SU-DHL-6 (cell line): ENCODE measurements at regions not wholly inside any gene's neighbourhood (a gene's known extent, or its start where the extent isn't known, plus 50 kb on each side); places are given as distances from the start of the nearest gene placed in this dataset.
"Not testable (repeated sequence)": the region's sequence is repeated elsewhere in the genome, so short reads cannot be mapped to it uniquely, and the experiment has no call there.

Experiments
- H2AFZ ChIP-seq: fragments of 200-600 bp; sonication (generic); 2 replicates; pipeline ENCODE4 v1.6.1; 2014; ENCODE audit warnings: low read depth, mild to moderate bottlenecking, moderate library complexity, mixed read lengths, antibody characterized with exemption, low read length; ENCODE audit not compliant: severe bottlenecking
- H3F3A ChIP-seq: fragments of 200-600 bp; shearing (Covaris generic); 2 replicates; pipeline ENCODE4 v1.6.0; 2016; ENCODE audit warnings: antibody characterized with exemption, mild to moderate bottlenecking; ENCODE audit not compliant: insufficient read depth
- H3K27ac ChIP-seq: fragments of 200-600 bp; sonication (generic); 2 replicates; pipeline ENCODE4 v1.5.1; 2016; ENCODE audit warnings: low read depth, mild to moderate bottlenecking, low read length, moderate library complexity, mixed read lengths
- H3K27me3 ChIP-seq: fragments of 200-600 bp; sonication (generic), shearing (Covaris generic); 2 replicates; pipeline ENCODE4 v1.6.0; 2014; ENCODE audit warnings: mild to moderate bottlenecking, low read length
- H3K36me3 ChIP-seq: fragments of 200-600 bp; sonication (generic); 2 replicates; pipeline ENCODE4 v1.6.1; 2014; ENCODE audit warnings: mild to moderate bottlenecking, low read length, mixed read lengths
- H3K4me2 ChIP-seq: fragments of 300-600, 200-600 bp; shearing (Covaris generic), sonication (generic); 2 replicates; pipeline ENCODE4 v1.6.0; 2014; ENCODE audit warnings: low read length, low read depth, mild to moderate bottlenecking; ENCODE audit not compliant: poor library complexity, severe bottlenecking
- H3K4me3 ChIP-seq: fragments of 200-600 bp; sonication (generic); 2 replicates; pipeline ENCODE4 v1.5.1; 2014; ENCODE audit warnings: antibody characterized with exemption, low read length, mild to moderate bottlenecking, mixed read lengths; ENCODE audit not compliant: insufficient read depth, poor library complexity, severe bottlenecking
- H3K79me2 ChIP-seq: fragments of 200-600 bp; sonication (generic); 2 replicates; pipeline ENCODE4 v1.6.1; 2014; ENCODE audit warnings: mild to moderate bottlenecking, low read length, moderate library complexity; ENCODE audit not compliant: insufficient read depth
- H3K9ac ChIP-seq: fragments of 200-600 bp; sonication (generic); 2 replicates; pipeline ENCODE4 v1.7.0; 2014; ENCODE audit warnings: mild to moderate bottlenecking, low read length
- H3K9me2 ChIP-seq: fragments of 200-600 bp; sonication (generic); replicated peaks from 2 replicates; pipeline ENCODE4 v1.6.1; 2014; ENCODE audit warnings: low read length; ENCODE audit not compliant: insufficient read depth
- H3K9me3 ChIP-seq: fragments of 200-600 bp; sonication (generic); 2 replicates; pipeline ENCODE4 v1.6.1; 2014; ENCODE audit warnings: low read length, mixed read lengths; ENCODE audit not compliant: insufficient read depth
- H4K20me1 ChIP-seq: fragments of 200-600 bp; sonication (generic); 2 replicates; pipeline ENCODE4 v1.6.1; 2014; ENCODE audit warnings: low read depth, mild to moderate bottlenecking, antibody characterized with exemption, low read length, moderate library complexity, mixed read lengths
- EZH2phosphoT487 ChIP-seq: fragments of 200-600 bp; sonication (generic), shearing (Covaris generic); conservative IDR thresholded peaks from 2 replicates; pipeline ENCODE4 v1.6.1; 2018; ENCODE audit warnings: mild to moderate bottlenecking, antibody characterized with exemption, low read length, moderate library complexity, mixed read lengths
- TF ChIP-seq, protein P1 (sequence below): fragments of 200-600 bp; sonication (generic); IDR thresholded peaks from one replicate; pipeline ENCODE4 v1.5.1; 2017; ENCODE audit warnings: antibody characterized with exemption, mild to moderate bottlenecking, low read length, moderate library complexity; ENCODE audit not compliant: insufficient read depth, poor library complexity, severe bottlenecking

DNA sequence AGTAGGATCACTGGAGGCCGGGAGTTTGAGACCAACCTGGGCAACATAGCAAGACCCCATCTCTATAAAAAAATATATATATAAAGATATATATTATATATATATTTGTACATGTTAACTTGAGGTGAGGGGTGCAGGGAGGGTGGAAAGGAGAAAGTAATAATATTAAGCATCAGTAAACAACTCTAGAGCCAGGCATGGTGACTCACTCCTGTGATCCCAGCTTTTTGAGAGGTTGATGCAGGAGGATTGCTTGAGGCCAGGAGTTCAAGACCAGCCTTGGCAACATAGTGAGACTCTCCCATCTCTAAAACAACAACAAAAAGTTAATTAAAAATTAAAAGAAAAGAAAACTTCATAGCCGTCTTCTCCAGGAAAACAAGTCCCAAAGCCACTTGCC is 61.7 kb upstream of the SMURF2 start:
- Histone ChIP-seq H3K27ac (no peak overlapping the region), H2AFZ (no peak overlapping the region), H3K27me3 (no peaks in the 10 kb centered on the region), H3K4me2 (no peak overlapping the region), H3F3A (no peaks in the 10 kb centered on the region), H3K4me3 (no peak overlapping the region), H3K9me3 (no peaks in the 10 kb centered on the region), H3K9ac (no peak overlapping the region), H4K20me1 (no peaks in the 10 kb centered on the region), H3K36me3 (no peaks in the 10 kb centered on the region), H3K9me2 (no peaks in the 10 kb centered on the region), H3K79me2 (no peaks in the 10 kb centered on the region)
- no peak for TF ChIP-seq EZH2phosphoT487
- TF ChIP-seq, protein P1, sequence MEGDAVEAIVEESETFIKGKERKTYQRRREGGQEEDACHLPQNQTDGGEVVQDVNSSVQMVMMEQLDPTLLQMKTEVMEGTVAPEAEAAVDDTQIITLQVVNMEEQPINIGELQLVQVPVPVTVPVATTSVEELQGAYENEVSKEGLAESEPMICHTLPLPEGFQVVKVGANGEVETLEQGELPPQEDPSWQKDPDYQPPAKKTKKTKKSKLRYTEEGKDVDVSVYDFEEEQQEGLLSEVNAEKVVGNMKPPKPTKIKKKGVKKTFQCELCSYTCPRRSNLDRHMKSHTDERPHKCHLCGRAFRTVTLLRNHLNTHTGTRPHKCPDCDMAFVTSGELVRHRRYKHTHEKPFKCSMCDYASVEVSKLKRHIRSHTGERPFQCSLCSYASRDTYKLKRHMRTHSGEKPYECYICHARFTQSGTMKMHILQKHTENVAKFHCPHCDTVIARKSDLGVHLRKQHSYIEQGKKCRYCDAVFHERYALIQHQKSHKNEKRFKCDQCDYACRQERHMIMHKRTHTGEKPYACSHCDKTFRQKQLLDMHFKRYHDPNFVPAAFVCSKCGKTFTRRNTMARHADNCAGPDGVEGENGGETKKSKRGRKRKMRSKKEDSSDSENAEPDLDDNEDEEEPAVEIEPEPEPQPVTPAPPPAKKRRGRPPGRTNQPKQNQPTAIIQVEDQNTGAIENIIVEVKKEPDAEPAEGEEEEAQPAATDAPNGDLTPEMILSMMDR: no peak

DNA sequence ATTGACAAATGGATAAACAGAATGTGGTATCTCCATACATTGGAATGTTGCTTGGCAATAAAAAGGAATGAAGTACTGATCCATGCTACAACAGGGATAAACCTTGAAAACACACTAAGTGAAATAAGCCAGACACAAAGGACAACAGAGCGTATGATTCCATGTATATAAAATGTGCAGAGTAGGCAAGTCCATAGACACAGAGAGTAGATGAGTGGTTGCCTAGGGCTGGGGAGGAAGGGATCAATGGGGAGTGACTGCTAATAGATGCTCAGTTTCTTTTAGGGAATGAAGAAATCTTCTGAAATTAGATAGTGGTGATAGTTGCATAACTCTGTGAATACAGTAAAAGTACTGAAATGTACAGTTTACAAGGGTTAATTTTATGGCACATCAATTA is 59.4 kb upstream of the SMURF2 start:
- not testable (repeated sequence) for H3K79me2 ChIP-seq, H4K20me1 ChIP-seq, H3K27me3 ChIP-seq, H2AFZ ChIP-seq, H3K4me3 ChIP-seq, H3K9ac ChIP-seq, H3K9me2 ChIP-seq, H3K4me2 ChIP-seq, H3F3A ChIP-seq, H3K36me3 ChIP-seq, H3K9me3 ChIP-seq, H3K27ac ChIP-seq

DNA sequence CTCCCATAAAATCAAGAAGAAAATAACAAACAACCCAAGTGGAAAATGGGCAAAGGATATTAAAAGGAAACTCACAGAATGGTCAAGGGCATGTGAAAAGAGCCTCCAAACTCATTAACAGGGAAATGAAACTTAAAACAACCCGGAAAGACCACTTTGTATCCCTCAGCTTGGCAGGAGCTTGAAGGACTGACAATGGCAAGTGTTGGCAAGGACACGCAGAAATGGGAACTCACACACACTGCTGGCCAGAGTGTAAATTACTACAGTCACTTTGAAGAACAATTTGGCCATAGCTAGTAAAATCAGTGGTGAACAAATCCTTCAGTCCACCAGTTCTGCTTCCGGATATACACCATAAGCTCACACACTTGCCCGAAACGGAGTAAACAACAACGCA is 58.1 kb upstream of the SMURF2 start:
- H3K27me3 ChIP-seq, H3K9ac ChIP-seq, H3K9me3 ChIP-seq, H3F3A ChIP-seq, H3K27ac ChIP-seq, H3K36me3 ChIP-seq, H3K4me3 ChIP-seq, H3K79me2 ChIP-seq, H4K20me1 ChIP-seq, H2AFZ ChIP-seq, H3K9me2 ChIP-seq, H3K4me2 ChIP-seq: not testable (repeated sequence)

DNA sequence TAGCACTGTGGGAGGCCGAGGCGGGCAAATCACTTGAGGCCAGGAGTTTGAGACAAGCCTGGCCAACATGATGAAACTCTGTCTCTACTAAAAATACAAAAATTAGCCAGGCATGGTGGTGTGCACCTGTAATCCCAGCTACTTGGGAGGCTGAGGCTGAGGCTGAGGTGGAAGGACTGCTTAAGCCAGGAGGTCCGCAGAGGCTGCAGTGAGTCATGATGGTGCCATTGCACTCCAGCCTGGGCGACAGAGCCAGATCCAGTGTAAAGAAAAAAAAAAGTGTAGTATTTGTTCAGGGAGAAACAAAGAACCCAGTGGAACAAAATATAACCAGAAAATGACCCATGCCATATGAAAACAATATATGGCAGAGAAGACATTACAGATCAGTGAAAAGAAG is 57.4 kb upstream of the SMURF2 start:
- not testable (repeated sequence) for H3K27me3 ChIP-seq, H3K27ac ChIP-seq, H3K79me2 ChIP-seq, H4K20me1 ChIP-seq, H3K9me3 ChIP-seq, H3K4me3 ChIP-seq, H3K9me2 ChIP-seq, H3K36me3 ChIP-seq, H3F3A ChIP-seq, H3K9ac ChIP-seq, H2AFZ ChIP-seq, H3K4me2 ChIP-seq

DNA sequence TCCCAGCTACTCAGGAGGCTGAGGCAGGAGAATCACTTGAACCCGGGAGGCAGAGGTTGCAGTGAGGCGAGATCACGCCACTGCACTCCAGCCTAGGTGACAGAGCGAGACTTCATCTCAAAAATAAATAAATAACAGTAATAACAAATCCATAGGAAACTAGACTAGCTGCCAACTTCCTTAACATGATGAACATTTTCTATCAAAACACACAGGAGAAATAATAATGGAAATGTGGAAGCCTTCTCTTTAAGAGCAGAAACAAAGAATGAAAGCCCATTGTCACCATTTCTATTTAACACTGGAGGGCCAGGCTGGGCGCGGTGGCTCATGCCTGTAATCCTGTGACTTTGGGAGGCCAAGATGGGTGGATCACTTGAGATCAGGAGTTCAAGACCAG is 56.7 kb upstream of the SMURF2 start:
- H3K36me3 ChIP-seq, H4K20me1 ChIP-seq, H3K4me2 ChIP-seq, H3K27me3 ChIP-seq, H3K79me2 ChIP-seq, H3F3A ChIP-seq, H2AFZ ChIP-seq, H3K9ac ChIP-seq, H3K4me3 ChIP-seq, H3K27ac ChIP-seq, H3K9me3 ChIP-seq, H3K9me2 ChIP-seq: not testable (repeated sequence)
